ENCODE measurements at regions not wholly inside any gene's neighbourhood (a gene's known extent, or its start where the extent isn't known, plus 50 kb on each side); places are given as distances from the start of the nearest gene placed in this dataset.

GRCh38 chr9:26165426-26165825, 487.2 kb upstream of the TUSC1 start:
- TF ChIP-seq CTCF (IDR thresholded peaks at IDR 0.05) (no peak), POLR2AphosphoS5 (IDR thresholded peaks at IDR 0.05; ENCODE audit: low read depth, low read length) (no peak), TCF7L2 (IDR thresholded peaks at IDR 0.05; ENCODE audit: low read depth, low read length) (no peak)
